Right renal cortex interstitium (tissue), 3 donors: ENCODE measurements at regions not wholly inside any gene's neighbourhood (a gene's known extent, or its start where the extent isn't known, plus 50 kb on each side); places are given as distances from the start of the nearest gene placed in this dataset.

Experiments
- DNase-seq, 3 donors: peaks; one replicate each; pipeline ENCODE4 v3.0.0-alpha.2; 2013; ENCODE audit warnings: low read depth in 3 of 3, low spot score in 2 of 3

DNA sequence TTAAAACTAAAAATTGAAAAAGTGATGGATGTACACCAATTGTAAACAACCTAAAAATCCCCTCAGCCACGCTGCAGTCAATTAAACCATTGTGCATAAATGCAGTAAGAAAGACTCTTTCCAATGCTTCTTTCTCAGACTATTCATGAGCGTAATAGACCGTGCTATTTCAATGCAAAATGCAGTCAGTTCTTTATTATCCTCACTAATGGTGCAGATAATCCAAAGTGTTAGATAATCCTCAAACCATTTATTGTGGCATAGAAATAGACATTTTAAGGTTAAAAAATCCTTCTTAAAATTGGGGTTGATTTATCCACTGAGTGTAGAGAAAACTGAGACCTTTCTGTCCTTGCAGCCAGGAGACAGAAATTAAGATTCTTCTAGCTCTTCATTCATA, 1862.8 kb downstream of the EFNA5 start:
- DNase-seq = no peak

DNA sequence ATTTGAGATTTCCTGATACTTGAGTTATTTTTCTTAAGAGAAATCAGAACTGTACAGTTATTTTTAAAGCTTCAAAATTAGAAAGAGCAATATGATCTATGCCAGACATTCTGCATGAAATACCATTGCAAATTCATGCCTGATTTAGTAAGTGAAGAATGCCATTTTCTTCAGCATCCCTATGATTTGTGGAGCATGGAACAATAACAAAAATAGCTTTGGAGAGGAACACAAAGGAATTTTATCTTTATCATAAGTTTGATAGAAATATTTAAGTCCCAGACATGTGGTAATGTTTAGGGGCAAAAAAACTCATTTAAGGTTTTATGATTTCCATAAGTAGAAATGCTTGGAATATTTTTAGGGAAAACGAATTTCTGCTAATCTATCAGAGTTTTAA, 1863.4 kb downstream of the EFNA5 start:
- no peak for DNase-seq

DNA sequence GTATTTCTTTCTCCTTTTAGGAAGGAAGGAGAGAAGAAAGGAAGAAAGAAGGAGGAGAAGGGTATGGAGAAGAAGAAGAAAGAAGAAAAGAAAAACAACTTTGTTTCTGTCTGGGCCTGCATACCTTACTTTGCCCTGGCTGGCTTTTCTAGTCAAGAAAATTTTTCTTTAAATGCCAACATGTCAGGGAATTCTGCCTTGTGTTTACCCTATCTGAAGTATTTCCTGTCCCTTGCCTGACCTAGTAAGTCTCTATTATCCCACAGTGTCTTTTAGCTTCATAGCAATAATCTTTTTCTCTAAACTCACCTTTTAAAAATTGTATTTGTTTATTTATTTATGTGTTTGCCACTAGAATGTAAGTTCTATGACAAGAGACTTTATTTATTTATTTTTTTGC, 1864.1 kb downstream of the EFNA5 start:
- no peak for DNase-seq

DNA sequence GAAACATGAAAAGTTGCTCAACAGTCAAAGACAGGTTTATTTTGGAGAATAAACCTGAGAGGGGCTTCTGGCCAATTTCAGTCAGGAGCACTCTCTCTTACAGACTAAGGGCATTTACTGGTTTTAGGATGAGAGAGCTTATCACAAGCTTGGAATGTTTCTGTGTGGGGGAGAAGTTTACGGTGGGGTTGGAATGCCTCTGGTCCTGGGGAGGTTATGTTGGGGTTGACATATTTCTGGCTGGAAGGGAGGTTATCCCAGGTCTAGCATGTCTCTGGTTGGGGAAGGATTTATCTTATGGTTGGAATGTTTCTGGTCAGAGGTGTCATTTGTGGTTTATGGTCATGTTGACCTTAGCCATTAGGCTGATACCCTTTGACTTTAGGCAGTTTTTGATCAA, 1867.3 kb downstream of the EFNA5 start:
- no peak for DNase-seq

DNA sequence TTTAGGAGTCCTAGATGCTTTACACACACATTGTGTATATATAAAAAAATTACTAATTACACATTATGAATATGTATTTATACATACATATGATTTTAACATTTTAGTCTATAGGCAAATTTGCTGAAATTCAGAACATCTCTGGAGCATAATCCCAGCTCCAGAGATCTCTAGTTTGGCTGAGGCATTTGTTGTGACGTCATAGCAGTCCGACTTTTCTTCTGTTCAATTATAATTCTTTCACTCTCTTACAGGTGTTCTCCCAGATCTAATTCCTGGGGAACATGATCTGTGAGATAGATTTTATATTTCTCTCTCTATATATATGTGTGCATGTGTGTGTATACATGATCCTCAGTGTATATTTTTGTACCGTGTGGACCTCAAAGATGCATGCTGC, 1876.2 kb downstream of the EFNA5 start:
- no peak for DNase-seq

DNA sequence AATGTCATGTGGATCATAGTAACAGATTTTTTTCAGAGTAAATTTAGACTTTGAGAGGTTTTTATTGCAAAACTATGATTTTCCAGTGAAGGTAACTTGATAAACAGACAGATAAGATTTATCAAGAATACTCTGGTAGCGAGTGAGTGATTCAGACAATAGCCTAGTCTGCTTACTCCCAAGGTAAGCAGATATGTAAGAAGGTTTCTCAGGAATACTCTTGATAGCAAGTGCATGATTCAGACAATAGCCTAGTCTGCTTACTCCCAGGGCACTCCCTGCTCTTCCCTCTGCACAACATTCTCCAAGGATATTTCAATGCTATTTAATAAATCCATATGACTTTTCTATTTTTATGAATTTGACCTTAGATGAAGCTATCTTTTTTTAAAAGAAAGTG, 1881.5 kb downstream of the EFNA5 start:
- no peak for DNase-seq

DNA sequence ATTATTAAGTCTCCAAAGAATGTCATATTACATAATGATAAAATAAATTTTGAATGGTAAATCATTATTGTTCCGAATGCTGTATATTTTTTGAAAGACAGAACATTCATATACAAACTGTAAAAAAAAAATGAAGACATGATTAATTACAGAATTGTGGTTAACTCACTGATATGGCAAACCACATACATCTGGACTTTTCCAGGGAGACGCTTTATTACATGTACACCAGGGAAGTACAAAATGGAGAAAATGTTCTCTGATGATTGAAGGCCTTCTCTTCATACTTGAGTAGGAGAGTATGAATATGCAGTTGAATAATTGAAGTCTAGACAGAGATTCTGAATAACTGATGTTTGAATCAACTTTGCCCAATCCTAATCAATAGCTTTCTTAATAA, 1886.9 kb downstream of the EFNA5 start:
- DNase-seq = no peak

DNA sequence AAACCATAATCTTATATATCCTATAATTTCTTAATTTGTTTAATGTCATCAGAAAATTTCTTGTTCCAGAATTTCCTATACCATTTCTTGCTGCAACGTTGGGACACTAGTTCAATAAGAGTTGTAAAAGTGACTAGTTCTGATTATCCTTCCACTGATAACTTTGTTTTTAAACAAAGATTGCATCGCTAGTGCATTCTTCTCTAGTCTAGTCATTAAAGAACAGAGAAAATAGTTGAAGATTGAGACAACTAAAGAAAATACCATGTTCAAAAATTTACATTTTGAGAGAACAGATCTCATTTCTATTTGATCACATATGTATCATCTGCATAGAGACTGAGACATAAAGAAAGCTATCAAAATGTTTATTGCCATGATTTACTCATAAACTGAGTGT, 1888.2 kb downstream of the EFNA5 start:
- DNase-seq = no peak

DNA sequence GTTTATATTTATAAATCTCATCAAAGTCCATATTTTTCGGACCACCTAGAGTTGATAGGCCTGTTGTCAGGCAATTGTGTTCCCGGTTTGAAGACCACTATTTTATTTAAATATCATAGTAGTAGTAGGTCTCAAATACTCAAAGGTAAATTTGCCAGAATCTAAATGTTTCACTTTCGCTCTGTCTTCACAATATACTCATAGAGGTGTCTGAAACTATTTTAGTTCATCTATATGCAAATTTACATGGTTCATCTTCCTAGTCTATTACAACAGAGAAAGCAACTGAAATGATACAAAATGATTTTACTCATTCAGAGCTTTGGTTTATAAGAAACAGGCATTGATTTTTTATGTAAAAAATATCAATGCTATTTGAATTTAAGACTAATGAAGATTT, 1897.5 kb downstream of the EFNA5 start:
- no peak for DNase-seq

DNA sequence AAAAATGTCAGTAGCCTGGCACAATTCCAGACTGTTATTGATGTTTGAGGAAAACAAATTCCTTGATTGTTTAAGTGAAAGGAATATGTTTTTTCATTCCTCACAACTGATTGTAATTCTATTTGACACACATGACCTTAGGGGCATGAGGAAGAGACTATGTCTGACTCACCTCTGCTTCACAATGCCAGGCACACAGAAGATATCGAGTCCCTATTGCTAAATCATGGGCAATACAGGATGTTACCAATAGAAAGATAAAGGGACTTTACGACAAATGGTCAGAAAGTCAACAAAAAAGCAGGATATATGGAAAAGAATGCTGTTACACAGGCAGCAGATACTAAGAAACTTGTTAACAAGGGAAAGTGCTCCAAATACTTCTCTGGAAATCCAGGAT, 1903.5 kb downstream of the EFNA5 start:
- no peak for DNase-seq

DNA sequence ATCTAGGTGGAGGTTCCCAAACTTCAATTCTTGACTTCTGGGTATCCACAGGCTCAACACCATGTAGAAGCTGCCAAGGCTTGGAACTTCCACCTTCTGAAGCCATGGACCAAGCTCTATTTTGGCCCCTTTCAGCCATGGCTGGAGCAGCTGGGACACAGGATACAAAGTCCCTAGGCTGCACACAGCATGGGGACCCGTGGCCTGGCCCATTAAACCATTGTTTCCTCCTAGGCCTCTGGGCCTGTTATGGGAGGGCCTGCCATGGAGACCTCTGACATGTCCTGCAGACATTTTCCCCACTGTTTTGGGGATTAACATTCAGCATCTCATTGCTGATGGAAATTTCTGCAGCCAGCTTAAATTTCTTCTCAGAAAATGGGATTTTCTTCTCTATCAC, 1908.0 kb downstream of the EFNA5 start:
- DNase-seq = no peak

DNA sequence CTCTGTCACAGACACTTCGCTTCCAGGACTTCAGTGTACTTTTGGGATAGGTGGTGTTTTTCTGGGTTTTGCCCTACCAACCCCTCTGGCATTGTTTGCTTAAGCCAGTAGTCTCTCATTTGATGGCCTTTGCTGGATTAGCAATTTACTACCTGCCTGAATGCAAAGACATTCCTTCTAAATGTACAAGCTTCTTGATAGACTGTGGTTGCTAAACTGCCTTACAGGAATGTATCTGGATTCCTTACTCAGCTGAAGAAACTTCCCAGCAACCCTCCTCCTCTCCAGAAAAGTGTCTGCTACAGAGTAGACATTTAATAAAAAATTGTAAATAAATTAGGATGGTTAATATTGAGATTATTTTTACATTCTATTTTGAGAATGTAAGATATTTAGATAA, 1916.7 kb downstream of the EFNA5 start:
- DNase-seq = no peak

DNA sequence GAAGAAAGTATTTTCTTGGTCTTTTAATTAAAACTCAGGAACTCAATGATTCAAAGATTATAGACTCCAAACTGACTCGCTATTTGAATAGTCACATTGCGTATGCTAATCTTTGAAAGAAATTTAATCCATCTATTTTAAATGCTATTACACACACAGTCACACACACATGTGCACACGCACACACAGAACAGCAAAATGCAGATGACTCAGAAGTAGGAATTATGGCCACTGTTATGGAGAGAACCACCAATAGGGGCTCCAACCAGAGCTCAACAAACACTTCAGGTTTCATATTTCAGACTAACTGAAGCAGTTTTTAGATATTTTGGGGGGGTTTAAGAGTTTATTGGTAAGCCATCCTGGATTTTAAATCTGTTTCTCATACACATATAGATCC, 1917.9 kb downstream of the EFNA5 start:
- DNase-seq = no peak

DNA sequence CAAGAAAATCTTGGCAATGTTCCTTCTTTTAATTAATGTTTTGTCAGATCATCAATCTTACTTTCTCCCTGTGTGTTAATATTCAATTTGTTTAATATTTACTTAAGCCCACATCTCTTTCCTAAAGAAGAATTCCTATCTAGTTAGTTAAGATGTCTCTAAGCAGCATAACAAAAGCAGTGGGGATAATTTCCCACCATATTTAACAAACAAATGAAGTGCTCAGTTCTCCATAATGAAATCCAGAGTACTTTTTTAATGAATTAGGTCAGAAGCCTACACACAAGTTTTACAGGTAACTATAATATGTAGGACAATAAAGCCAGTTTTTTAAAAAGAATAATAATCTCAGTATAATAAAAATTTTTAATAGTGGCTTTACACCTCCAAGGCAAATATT, 1918.8 kb downstream of the EFNA5 start:
- DNase-seq = no peak

DNA sequence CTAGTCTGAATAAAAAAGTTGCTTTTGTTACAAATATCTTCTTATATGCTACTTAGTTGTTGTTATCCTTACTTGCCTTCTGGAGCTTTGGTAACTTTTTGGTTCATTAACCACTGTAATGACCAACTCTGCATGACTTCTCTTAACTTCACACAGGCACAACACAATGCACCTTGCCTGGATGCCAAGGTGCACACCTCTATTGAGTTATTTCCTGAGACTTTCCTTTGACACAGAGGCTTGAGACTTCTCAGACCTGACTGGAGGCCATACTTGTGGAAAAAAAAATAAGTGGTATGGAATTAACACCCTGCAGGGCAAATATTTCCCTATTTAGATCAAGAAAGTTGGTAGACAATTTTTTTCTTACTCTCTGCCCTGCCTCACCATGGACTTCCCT, 1925.6 kb downstream of the EFNA5 start:
- no peak for DNase-seq

DNA sequence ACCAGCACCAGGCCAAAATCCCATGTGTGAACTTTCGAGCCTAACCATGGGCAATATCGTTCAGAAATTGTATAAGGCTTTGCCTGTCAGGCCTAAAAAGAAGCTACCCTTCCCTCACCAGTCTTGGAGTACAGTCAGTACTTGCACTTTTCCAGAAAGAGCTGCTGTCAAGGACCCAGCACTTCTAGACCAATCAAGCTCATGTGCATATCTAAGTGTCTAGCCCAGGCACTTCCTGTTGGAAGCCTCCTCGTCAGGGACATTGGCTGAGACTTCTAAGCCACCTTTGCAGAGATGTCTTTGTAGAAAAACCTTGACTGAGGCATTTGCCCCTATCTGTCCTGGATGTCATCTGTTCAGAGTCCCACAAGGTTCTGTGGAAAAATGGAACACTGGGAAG, 1930.5 kb downstream of the EFNA5 start:
- DNase-seq = no peak

DNA sequence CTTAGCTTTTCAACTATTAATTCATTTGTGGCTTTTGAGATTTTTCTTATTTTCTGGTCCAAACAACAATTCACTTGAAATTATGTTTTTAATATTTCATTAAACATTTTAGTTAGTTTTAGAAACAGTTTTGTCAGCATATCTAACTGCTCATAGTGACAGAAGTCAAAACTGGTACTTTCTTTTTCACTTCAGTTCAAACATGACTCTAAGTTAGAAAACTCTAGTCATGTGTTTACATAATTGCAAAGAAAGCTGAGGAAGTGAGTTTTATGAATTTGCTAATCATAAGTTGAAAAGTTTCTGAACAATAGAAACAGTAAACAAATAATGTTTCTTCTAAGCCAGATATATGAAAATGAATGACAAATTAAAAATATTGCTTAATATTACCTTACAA, 1931.0 kb downstream of the EFNA5 start:
- no peak for DNase-seq

DNA sequence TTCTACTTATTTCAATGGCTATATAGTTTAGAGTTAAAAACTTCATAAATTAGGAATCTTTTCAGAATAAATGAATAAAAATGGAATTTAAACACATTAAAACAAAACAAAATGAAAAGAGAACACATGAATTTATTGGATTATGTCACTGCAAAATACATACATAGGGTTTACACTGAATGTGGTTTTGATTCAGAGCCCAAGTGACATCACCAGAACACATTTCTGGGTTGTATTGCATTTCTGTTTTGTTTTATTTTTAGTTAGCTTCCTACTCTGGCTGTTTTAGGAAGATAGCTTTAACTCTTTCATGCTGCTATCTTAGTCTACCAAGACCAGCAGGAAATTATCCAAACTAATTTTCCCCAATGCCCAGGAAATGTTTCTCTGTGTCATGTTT, 1935.0 kb downstream of the EFNA5 start:
- DNase-seq = no peak

DNA sequence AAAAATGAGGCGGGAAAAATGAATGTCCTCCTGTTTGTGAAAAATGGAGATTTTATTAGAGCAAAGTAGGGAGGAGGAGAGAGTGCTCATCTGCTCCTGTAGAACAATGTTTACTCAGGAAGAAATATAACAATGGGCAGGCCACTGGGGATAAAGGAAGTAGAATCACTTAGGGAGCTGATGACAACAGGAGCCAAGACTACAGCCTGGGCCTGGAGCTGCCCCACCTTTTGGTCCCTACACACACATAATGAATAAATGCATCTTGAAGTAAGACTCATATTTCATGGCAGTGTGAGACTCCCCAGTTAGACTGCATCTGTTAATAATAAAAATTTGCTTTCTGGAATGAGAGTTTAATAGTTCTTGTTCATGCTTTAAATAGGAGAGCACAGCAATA, 1939.8 kb downstream of the EFNA5 start:
- no peak for DNase-seq

DNA sequence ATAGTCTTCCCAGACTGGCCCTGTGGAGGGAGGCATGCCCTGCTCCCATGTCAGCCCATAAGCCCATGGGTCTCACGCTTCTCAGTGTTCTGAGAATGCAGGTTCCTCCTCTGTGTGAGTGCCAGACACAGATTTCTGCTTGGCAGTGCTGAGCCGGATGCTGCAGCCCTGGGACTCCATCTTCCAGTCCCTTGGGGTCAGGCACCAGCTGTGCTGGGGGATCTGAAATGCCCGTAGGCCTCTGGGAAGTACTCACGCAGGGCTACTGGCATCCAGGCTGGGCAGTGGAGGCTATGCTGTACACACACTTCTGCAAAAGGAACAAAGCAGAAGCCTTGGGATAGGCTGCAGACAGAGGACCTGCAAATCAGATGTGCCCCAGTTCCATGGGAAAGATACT, 1944.6 kb downstream of the EFNA5 start:
- DNase-seq = no peak

DNA sequence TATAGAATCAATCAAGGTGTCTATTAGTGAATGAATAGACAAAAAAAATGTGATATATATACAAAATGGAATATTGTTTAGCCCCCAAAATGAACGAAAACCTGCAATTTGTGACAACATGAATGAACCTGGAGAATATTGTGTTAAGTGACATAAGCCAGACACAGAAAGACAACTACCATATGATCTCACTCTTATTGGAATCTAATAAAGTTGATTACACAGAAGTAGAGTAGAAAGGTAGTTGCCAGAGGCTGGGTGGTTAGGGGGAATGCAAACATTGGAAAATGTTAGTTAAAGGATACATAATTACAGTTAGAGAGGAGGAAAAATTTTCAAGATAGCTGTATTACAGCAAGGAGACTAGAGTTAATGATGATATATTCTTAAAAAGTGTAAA, 1962.3 kb downstream of the EFNA5 start:
- no peak for DNase-seq

DNA sequence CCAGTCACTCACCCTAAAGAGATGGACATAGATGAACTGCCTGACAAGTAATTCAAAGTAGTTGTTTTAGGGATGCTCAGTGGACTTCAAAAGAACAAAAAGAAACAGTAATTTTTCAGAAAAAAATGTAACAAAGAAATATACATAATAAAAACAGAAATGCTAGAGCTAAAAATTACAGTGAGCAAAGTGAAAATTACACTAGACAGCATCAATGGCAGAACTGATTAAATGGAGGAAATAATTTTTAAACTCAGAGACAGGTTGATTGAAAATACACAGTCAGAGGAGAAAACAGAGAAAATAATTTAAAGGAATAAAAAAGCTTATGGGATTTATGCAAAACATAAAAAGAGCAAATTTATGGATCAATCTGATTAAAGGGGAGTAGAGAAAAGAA, 1968.4 kb downstream of the EFNA5 start:
- no peak for DNase-seq

DNA sequence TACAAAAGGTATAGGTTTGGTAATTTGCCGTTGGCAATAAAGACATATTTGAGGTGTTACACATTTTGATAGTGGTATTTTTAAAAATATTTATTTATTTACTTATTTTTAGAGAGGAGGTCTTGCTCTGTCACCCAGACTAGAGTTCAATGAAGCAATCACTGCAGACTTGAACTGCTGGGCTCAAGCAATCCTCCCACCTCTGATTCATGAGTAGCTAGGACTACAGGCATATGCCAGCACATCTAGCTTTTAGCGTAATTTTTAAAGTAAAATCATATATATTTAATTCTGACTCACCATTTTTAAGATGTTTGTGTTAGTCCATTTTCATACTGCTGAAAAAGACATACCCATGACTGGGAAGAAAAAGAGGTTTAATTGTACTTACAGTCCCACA, 1974.3 kb downstream of the EFNA5 start:
- no peak for DNase-seq

DNA sequence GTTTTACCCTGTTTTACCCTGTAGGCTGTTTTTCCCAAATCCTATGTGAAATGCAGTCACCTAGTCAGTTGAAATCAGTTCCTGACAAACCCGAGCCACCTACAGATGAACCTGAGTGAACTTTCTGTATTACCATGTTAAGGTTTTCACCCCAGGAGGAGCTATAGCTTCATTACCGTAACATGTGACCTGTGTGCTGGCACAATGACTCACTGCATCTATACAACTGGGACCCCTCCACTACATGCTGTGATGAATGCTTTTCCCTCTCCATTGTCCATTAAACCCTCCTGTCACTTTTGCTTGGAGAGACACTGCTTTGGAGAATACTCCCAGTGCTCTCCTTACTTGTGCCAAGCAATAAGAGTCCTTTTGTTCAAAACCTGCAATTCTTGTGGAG, 1974.8 kb downstream of the EFNA5 start:
- DNase-seq = no peak
